HG03565 (cell line): ENCODE measurements at regions not wholly inside any gene's neighbourhood (a gene's known extent, or its start where the extent isn't known, plus 50 kb on each side); places are given as distances from the start of the nearest gene placed in this dataset.

Experiments used
- ATAC-seq: cut with Tn5 transposase; IDR thresholded peaks from one replicate; pipeline ENCODE4 v1.9.1; 2021; ENCODE audit warnings: mild to moderate bottlenecking, moderate library complexity; ENCODE audit not compliant: unreplicated experiment

GRCh38 chr4:108342325-108342970 lies 173.7 kb upstream of the LEF1 start:
- no peak for ATAC-seq

- no peak for ATAC-seq
Observed at GRCh38 chr4:108337923-108338322, 169.2 kb upstream of the LEF1 start.

DNA sequence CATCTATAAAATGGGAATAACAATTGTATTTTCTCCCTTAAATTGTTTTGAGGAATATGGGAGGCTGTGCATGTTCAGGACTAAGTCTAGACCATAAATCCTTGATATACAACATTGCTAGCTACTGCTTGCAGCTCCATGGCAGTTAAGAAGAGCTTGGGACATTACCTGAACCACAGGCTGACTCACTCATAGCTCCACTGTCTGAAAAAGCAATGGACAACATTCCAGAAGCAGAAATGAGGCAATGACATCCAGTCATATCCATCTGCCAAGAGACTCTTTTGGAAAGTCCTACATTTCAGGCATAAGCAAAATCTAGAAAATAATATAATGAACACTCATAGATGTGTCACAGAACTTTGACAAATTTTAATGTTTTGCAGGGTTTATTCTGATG lies 167.3 kb upstream of the LEF1 start:
- ATAC-seq = no peak

DNA sequence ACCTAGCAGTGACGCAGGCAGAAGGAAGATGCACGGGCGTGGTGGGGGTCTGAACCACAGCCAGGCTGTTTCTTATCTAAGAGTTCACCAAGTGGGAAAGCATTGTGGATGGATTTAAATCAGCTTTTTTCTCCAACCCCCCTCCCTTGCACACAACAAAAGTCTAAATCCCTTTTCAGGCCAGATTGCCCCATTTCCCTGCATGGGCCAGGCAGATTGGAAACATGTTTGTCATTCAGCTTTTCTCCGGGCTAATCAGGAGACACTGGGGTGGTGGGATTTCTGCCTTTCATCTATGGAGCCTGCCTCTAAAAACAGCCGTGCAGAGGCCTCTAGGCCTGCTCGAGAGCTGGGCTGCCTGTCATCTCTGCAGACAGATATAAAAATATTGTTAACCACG lies 166.3 kb upstream of the LEF1 start:
- no peak for ATAC-seq

- no peak for ATAC-seq
Observed at GRCh38 chr4:108334031-108334430, 165.3 kb upstream of the LEF1 start.

GRCh38 chr4:108333353-108333942 lies 164.7 kb upstream of the LEF1 start:
- no peak for ATAC-seq

GRCh38 chr4:108331905-108332632 lies 163.3 kb upstream of the LEF1 start:
- no peak for ATAC-seq

DNA sequence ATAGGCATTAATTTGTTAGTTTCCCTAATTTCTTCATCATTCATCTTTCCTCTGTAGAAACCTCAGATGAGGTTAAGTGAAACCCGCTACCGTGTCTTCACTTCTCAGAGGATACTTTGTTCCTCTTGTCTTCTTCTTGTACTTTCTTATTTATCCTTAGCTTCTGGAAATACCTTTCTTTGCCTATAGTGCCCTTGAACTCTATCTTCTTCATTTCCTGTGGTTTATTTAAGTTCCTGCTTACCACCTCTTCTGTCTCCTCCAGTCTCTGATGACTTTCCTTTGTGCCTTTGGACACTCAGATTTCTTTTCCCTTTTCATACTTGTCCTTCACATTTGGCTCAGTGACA lies 159.6 kb upstream of the LEF1 start:
- ATAC-seq = no peak

GRCh38 chr4:108327642-108328382 lies 159.1 kb upstream of the LEF1 start:
- no peak for ATAC-seq

- no peak for ATAC-seq
Observed at GRCh38 chr4:108325561-108325960, 156.8 kb upstream of the LEF1 start.

DNA sequence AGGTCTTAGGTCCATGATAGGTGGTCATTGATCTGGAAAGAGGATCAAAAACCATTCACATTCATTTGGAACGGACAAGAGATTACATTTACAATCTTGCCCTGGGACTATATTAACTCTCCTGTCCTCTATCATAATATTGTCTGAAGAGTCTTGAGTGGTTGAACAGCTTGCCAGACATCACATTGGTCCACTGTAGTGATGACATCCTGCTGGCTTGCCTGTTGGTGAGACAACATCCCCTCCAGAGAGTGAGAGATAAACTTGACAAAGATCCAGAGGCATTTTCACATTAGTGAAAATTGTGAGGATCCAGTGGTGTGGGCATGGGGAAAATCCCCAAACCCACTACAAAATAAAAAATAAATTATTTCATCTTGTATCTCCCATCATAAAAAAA lies 155.7 kb upstream of the LEF1 start:
- no peak for ATAC-seq

DNA sequence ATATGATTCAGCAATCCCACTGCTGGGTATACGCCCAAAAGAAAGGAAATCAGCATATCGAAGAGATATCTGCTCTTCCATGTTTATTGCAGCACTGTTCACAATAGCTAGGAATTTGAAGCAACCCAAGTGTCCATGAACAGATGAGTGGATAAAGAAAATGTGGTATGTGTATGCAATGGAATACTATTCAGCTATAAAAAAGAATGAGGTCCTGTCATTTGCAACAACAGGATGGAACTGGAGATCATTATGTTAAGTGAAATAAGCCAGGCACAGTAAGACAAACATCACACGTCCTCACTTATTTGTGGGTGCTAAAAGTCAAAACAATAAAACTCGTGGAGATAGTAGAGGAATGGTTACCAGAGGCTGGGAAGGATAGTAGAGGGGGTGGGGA lies 153.8 kb upstream of the LEF1 start:
- no peak for ATAC-seq

DNA sequence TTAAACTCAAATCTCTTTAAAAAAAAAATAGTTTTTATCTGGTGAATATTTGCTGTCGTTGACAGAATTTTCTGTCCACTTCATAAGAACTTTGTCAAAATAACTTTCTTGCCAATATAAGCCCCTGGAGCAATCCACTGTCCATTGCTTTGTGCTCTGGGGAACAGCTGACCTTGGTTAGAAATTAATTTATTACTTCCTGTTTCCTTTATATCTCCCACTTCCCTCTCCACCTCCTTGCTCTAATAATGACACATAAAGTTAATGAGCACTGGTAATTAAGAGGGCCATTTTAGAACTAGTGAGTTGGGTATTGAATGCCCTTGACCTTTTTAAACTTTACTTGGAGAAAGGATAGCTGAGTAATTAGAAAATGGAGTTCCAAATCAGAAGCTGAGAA lies 151.3 kb upstream of the LEF1 start:
- ATAC-seq = no peak

GRCh38 chr4:108317377-108317776 lies 148.6 kb upstream of the LEF1 start:
- no peak for ATAC-seq

GRCh38 chr4:108315694-108316093 lies 147.0 kb upstream of the LEF1 start:
- ATAC-seq = no peak

DNA sequence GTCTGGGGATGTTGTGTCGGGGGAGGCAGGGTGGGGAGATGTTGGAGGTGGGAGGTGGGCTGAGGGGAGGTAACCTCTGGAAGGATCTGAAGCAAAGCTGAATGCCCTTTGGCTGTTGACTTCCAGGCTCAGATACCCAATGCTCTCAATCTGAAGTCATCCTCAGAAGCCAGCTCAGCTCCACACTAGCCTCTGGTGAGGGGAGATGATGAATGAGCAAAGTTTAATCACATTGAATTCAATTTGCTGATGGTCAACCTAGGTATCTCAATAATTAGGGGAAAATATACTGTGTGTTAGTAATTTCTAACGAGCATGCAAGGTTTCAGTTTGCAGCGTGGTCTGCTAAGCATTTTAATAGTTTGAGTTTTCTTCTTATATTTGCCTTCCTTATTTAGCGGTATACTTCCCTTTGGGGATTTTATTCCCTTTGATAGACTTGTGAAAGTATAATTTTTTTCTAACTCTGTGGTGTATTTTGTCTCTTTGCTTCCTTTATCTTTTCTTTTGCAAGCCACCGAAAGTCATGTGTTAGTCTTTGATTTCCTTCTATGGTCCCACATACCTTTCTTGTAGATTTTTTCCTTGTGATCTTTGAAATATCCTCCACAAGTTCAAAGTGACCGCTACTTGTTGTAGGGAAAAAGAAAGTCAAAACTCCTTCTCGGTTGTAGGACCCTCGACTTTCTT lies 146.3 kb upstream of the LEF1 start:
- no peak for ATAC-seq

- ATAC-seq = no peak
Observed at GRCh38 chr4:108313546-108314339, 145.0 kb upstream of the LEF1 start.

DNA sequence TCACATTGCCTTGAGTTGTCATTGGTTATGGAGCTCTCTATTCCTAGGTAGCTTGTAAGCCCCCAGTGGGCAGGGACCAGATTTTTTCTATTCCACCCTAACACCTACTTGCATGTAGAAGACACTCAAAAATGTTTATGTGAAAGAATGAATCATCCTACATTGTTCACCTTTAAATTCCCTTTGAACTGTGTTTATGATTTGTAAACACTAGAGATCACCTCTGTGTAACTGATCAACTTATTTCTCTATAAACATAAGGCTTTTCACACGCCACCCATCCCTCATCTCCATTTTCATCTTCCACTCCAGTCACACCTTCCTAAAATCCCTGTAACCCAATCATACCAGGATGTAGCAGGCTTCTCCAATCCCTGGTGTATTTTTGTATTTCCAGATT lies 142.6 kb upstream of the LEF1 start:
- no peak for ATAC-seq

- ATAC-seq = no peak
Observed at GRCh38 chr4:108303488-108304177, 134.9 kb upstream of the LEF1 start.
